Cardiac fibroblast (primary cell): ENCODE measurements at regions not wholly inside any gene's neighbourhood (a gene's known extent, or its start where the extent isn't known, plus 50 kb on each side); places are given as distances from the start of the nearest gene placed in this dataset.

ENCODE experiments used
- DNase-seq, 2 donors: peaks; one replicate each; pipeline versions ENCODE4 v3.0.0 to v3.0.0-alpha.2; 2010; ENCODE audit warnings: low read depth in 2 of 2
- H3K4me3 ChIP-seq, 2 donors: replicated peaks in 1 of 2; 1 replicate in 1 of 2; 2 replicates in 1 of 2; pipeline ENCODE4 v1.5.1; 2011; ENCODE audit warnings: low read depth in 2 of 2, low read length in 2 of 2, mild to moderate bottlenecking in 2 of 2, moderate library complexity in 1 of 2
- CTCF ChIP-seq: IDR thresholded peaks from one replicate; pipeline ENCODE4 v1.5.1; 2011; ENCODE audit warnings: low read depth, mild to moderate bottlenecking, low read length, inconsistent platforms

- TF ChIP-seq CTCF, result no peak
- no peak for DNase-seq
- no peak overlapping the region for H3K4me3 ChIP-seq
Observed at GRCh38 chr17:71553381-71553780, 567.4 kb upstream of the SOX9 start.

- TF ChIP-seq CTCF, result no peak
- DNase-seq, result no peak
- no peak overlapping the region for H3K4me3 ChIP-seq
Observed at GRCh38 chr17:71558901-71559300, 561.9 kb upstream of the SOX9 start.

GRCh38 chr17:71572343-71572742 is 548.5 kb upstream of the SOX9 start:
- TF ChIP-seq CTCF, result no peak
- no peak for DNase-seq
- H3K4me3 ChIP-seq, result no peak overlapping the region

GRCh38 chr17:71578446-71578845 is 542.4 kb upstream of the SOX9 start:
- no peak for TF ChIP-seq CTCF
- H3K4me3 ChIP-seq, result no peak overlapping the region
- DNase-seq, result no peak

GRCh38 chr17:71580220-71580619 is 540.6 kb upstream of the SOX9 start:
- H3K4me3 ChIP-seq, result no peak overlapping the region
- DNase-seq, result no peak
- no peak for TF ChIP-seq CTCF

GRCh38 chr17:71585540-71585939 is 535.3 kb upstream of the SOX9 start:
- no peak overlapping the region for H3K4me3 ChIP-seq
- DNase-seq, result no peak
- no peak for TF ChIP-seq CTCF

- no peak for DNase-seq
- no peak overlapping the region for H3K4me3 ChIP-seq
- TF ChIP-seq CTCF, result no peak
Observed at GRCh38 chr17:71592431-71592830, 528.4 kb upstream of the SOX9 start.
